AG10803 (cell line): ENCODE measurements at regions not wholly inside any gene's neighbourhood (a gene's known extent, or its start where the extent isn't known, plus 50 kb on each side); places are given as distances from the start of the nearest gene placed in this dataset.

Experiments
- DNase-seq: peaks from one replicate; pipeline ENCODE4 v3.0.0; 2010; ENCODE audit warnings: low read depth
- H3K4me3 ChIP-seq: 2 replicates; pipeline ENCODE4 v1.5.1; 2011; ENCODE audit warnings: mild to moderate bottlenecking, low read length, control low read depth
- CTCF ChIP-seq: conservative IDR thresholded peaks from 2 replicates; pipeline ENCODE4 v1.5.1; 2011; ENCODE audit warnings: mild to moderate bottlenecking, low read length, control low read depth, inconsistent platforms

DNA sequence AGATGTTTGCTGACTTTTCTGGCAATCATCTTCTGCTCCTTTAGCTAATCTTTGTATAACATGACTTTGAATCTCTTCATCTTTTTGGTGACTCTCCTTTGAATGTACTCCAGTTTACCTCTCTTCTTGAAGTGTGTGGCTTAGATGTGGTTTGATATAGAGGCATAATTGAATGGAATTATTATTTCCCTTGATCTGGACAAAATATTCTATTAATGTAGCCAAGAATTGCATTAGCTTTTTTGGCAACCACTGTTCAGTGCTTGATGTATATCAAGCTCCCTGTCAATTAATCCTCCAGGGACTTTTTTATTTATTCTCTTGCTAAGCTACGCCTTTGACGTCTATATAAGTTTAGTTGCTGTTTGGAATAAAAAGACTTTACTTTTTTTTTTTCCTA is 490.8 kb downstream of the PCDH20 start:
- no peak overlapping the region for H3K4me3 ChIP-seq
- no peak for TF ChIP-seq CTCF
- no peak for DNase-seq

GRCh38 chr13:60922576-60923231 is 492.9 kb downstream of the PCDH20 start:
- no peak for TF ChIP-seq CTCF
- DNase-seq, result no peak
- no peak overlapping the region for H3K4me3 ChIP-seq

DNA sequence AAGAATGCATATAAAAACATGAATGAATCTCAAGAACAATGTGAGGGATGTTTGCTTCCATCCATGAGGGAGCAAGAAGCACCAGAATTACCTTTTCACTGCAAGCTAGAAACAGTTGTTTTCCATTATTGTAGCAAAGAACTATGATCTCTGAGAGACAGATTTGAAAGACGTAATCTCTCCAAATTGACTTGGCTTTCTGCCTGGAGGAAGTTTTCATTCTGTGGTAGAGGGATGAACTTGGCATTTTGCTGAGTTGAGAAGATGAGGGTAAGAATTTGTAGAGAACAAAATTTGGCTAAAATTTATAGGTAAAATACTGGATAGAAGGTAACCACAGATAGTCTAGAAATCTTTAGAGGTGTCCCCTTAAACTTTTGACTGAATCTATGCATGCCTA is 496.8 kb downstream of the TDRD3 start:
- DNase-seq, result no peak
- no peak for TF ChIP-seq CTCF
- H3K4me3 ChIP-seq, result no peak overlapping the region

GRCh38 chr13:60887711-60888110 is 490.7 kb downstream of the TDRD3 start:
- no peak for DNase-seq
- no peak overlapping the region for H3K4me3 ChIP-seq
- no peak for TF ChIP-seq CTCF

DNA sequence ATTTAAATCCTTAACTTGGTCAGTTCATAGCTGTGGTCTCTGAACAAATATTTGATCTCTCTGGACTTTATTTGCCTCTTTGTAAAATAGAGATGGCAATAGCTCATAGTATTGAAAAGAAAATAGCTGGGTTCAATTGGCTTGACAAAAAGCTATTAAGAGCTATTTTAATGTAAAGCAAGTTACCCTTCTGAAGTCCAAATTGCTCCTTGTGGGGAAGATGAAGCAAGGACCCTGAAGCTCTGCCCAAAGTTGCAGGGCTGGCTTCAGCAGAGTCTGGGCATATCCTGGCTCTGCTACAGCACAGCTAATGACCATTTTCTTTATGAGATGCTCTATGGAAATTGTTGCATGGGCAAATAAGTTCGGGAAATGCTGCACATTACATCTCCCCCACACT is 484.5 kb downstream of the TDRD3 start:
- no peak for DNase-seq
- TF ChIP-seq CTCF, result no peak
- H3K4me3 ChIP-seq, result no peak overlapping the region

DNA sequence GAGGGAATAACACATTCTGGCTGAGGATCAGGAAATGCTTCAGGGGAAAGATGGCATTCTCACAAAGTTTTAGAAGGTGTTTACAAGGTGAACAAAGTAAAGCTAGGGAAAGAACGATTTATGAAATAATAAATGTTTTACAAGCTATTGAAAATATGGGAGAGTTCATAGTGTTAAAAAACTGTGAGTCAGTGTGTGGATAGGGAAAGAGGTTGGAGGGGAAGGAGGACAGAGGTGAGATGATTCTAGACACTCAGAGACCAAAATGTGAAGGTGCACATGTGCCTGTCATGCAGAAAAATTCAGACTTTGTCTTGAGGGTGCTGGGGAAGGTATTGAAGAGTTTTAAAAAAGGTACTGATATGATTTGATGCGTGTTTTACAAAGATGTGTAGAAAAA is 476.1 kb downstream of the TDRD3 start:
- no peak for DNase-seq
- TF ChIP-seq CTCF, result no peak
- no peak overlapping the region for H3K4me3 ChIP-seq

DNA sequence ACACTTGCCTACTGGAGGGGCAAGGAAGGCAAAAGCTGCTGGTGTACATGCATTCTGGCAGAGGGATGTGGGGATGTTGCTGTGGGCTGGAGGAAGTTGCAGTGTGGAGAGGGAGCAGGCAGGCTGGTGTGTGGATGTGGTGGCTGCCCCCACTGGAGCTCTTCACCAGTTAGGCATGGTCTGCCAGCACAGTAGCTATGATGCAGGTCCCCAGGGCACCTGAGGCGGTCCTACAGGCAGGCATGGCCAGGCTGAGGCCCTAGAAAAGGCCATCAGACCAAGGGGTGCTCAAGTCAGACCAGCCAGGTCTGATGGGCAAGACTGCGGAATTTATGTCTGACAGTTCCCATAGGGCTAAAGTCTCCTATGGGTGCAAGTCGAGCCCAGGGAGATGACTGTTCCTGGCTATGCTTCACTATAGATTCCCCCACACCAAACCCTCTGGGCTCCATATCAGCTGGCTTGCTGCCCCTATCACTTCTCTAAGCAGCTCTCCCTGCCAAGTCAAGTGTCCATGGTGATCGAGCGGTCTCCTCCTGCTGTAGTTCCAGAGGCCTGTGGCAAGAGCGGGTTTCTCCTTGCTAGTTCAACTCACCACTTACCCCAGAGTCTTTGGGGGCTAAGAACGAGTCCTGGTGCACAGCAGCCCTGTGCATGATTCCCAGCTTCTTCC is 473.1 kb downstream of the TDRD3 start:
- H3K4me3 ChIP-seq, result no peak overlapping the region
- no peak for DNase-seq
- no peak for TF ChIP-seq CTCF
